GM10248 (cell line): ENCODE measurements at regions not wholly inside any gene's neighbourhood (a gene's known extent, or its start where the extent isn't known, plus 50 kb on each side); places are given as distances from the start of the nearest gene placed in this dataset.

Experiments
- CTCF ChIA-PET: fragments of 300-600 bp; sonication (Branson Sonifier 250); formaldehyde crosslinking; extraction: SDS; loops from one replicate; lab custom pipeline; 2021; ENCODE audit warnings: antibody characterized with exemption; lab: Yijun Ruan, JAX
- POLR2A ChIA-PET: fragments of 350-650 bp; sonication (Branson Sonifier 250); formaldehyde crosslinking; extraction: SDS; loops from one replicate; lab custom pipeline; 2020; ENCODE audit warnings: antibody characterized with exemption; lab: Yijun Ruan, JAX
- DNase-seq: peaks from one replicate; pipeline ENCODE4 v3.0.0; 2012; ENCODE audit errors: extremely low spot score
- CTCF ChIP-seq: IDR thresholded peaks from 2 replicates; pipeline ENCODE4 v1.5.1; 2012; ENCODE audit warnings: mild to moderate bottlenecking, low read depth; ENCODE audit errors: extremely low read depth, missing control alignments, control extremely low read depth

- no peak for DNase-seq
- CTCF ChIA-PET: no interaction called here
- POLR2A ChIA-PET: no interaction called here
- no peak for TF ChIP-seq CTCF
These were observed 231.8 kb upstream of the PITRM1 start for GRCh38 chr10:3404381-3404780.

- DNase-seq: no peak
- ChIA-PET POLR2A (no interaction called here), CTCF (interaction anchor here (0.7 to 1.5 kb wide), 2 partner anchors 14 to 1255 kb away, joined by 3 read pairs; no protein-coding TSS in a partner anchor)
- TF ChIP-seq CTCF: no peak
These were observed 229.7 kb upstream of the PITRM1 start for GRCh38 chr10:3402187-3402751.

GRCh38 chr10:3401491-3401938 lies 228.9 kb upstream of the PITRM1 start:
- no peak for TF ChIP-seq CTCF
- ChIA-PET CTCF (interaction anchor here (0.7 kb wide), 1 partner anchor 1255 kb away, joined by 3 read pairs; no protein-coding TSS in a partner anchor), POLR2A (no interaction called here)
- no peak for DNase-seq

- CTCF ChIA-PET: no interaction called here
- TF ChIP-seq CTCF: no peak
- DNase-seq: no peak
- POLR2A ChIA-PET: no interaction called here
These were observed 227.8 kb upstream of the PITRM1 start for GRCh38 chr10:3400348-3400747.

GRCh38 chr10:3399756-3400155 lies 227.2 kb upstream of the PITRM1 start:
- ChIA-PET CTCF (no interaction called here), POLR2A (no interaction called here)
- TF ChIP-seq CTCF: no peak
- DNase-seq: no peak

- CTCF ChIA-PET: no interaction called here
- POLR2A ChIA-PET: no interaction called here
- no peak for DNase-seq
- no peak for TF ChIP-seq CTCF
These were observed 226.5 kb upstream of the PITRM1 start for GRCh38 chr10:3398825-3399646.
